Endothelial cell of umbilical vein (primary cell): ENCODE measurements at regions not wholly inside any gene's neighbourhood (a gene's known extent, or its start where the extent isn't known, plus 50 kb on each side); places are given as distances from the start of the nearest gene placed in this dataset.

Source experiments
- JUN ChIP-seq: IDR thresholded peaks from 2 replicates; pipeline ENCODE4 v1.6.1; 2011; ENCODE audit warnings: borderline replicate concordance, low read depth; ENCODE audit not compliant: insufficient read length, insufficient read depth
- POLR2A ChIP-seq: IDR thresholded peaks from 2 replicates; pipeline ENCODE4 v1.6.1; 2012; ENCODE audit warnings: low read depth, mild to moderate bottlenecking, control low read depth, low read length
- POLR2AphosphoS5 ChIP-seq: IDR thresholded peaks from 2 replicates; pipeline ENCODE4 v1.6.1; 2012; ENCODE audit warnings: low read depth, mild to moderate bottlenecking, control low read depth, low read length, moderate library complexity; ENCODE audit not compliant: insufficient read depth
- TF ChIP-seq, protein P1 (sequence below), 2 donors: IDR thresholded peaks; 1 replicate in 1 of 2; 2 replicates in 1 of 2; pipeline ENCODE4 v1.5.1; 2011; ENCODE audit warnings: low read length in 2 of 2, mild to moderate bottlenecking in 2 of 2, moderate library complexity in 2 of 2, control low read depth in 1 of 2, inconsistent platforms in 1 of 2, low read depth in 1 of 2; ENCODE audit not compliant: insufficient read depth in 1 of 2; ENCODE audit errors: extremely low read depth in 1 of 2

DNA sequence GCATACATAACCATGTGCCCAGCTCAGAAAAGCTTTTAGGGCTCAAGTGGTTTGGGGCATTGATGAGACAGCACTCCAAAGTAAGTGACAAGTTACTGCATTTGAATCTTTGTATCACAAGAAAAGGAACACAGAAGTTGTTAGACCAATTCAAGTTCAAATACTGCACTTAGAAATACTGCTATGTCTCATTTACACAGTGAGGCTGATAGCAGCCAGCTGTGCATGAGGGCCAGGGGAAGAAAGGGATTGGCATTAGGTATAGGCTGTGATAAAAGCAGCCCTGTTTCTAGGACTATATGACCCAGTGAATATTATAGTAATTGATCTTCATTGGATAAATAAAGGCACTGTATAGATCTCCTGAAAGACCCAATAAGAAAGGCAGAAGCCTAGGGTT, 197.8 kb upstream of the SORCS1 start:
- TF ChIP-seq, protein P1, sequence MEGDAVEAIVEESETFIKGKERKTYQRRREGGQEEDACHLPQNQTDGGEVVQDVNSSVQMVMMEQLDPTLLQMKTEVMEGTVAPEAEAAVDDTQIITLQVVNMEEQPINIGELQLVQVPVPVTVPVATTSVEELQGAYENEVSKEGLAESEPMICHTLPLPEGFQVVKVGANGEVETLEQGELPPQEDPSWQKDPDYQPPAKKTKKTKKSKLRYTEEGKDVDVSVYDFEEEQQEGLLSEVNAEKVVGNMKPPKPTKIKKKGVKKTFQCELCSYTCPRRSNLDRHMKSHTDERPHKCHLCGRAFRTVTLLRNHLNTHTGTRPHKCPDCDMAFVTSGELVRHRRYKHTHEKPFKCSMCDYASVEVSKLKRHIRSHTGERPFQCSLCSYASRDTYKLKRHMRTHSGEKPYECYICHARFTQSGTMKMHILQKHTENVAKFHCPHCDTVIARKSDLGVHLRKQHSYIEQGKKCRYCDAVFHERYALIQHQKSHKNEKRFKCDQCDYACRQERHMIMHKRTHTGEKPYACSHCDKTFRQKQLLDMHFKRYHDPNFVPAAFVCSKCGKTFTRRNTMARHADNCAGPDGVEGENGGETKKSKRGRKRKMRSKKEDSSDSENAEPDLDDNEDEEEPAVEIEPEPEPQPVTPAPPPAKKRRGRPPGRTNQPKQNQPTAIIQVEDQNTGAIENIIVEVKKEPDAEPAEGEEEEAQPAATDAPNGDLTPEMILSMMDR (IDR thresholded peaks at IDR 0.05; ENCODE audit: extremely low read depth in 1 of 2, insufficient read depth in 1 of 2, low read depth in 1 of 2, low read length in 2 of 2) = no peak
- no peak for TF ChIP-seq POLR2A
- no peak for TF ChIP-seq JUN
- no peak for TF ChIP-seq POLR2AphosphoS5
